DND-41 (cell line): ENCODE measurements at regions not wholly inside any gene's neighbourhood (a gene's known extent, or its start where the extent isn't known, plus 50 kb on each side); places are given as distances from the start of the nearest gene placed in this dataset.
"Not testable (repeated sequence)": the region's sequence is repeated elsewhere in the genome, so short reads cannot be mapped to it uniquely, and the experiment has no call there.

Source experiments
- ATAC-seq: fragments of 200-7000 bp; cut with Tn5 transposase; 3 replicates; pipeline ENCODE4 v1.9.1; 2021; ENCODE audit warnings: low read depth; ENCODE audit not compliant: insufficient read depth
- DNase-seq: peaks from one replicate; pipeline ENCODE4 v3.0.0-alpha.2; 2020
- H2AFZ ChIP-seq: 2 replicates; pipeline ENCODE4 v1.6.0; 2012; ENCODE audit warnings: low read depth, low read length
- H3K27ac ChIP-seq: 2 replicates; pipeline ENCODE4 v1.5.1; 2012; ENCODE audit warnings: low read length, inconsistent platforms
- H3K27me3 ChIP-seq: fragments of 200-600 bp; sonication (generic); 2 replicates; pipeline ENCODE4 v1.6.0; 2012; ENCODE audit warnings: low read length, mild to moderate bottlenecking, inconsistent platforms; ENCODE audit not compliant: insufficient read depth, poor library complexity
- H3K36me3 ChIP-seq: 2 replicates; pipeline ENCODE4 v1.5.1; 2012; ENCODE audit warnings: low read length, inconsistent platforms; ENCODE audit not compliant: insufficient read depth
- H3K4me1 ChIP-seq: 2 replicates; pipeline ENCODE4 v1.5.1; 2012; ENCODE audit warnings: mild to moderate bottlenecking, low read length; ENCODE audit not compliant: insufficient read depth
- H3K4me2 ChIP-seq: 2 replicates; pipeline ENCODE4 v1.6.0; 2012; ENCODE audit warnings: mild to moderate bottlenecking, moderate library complexity, low read length, inconsistent platforms; ENCODE audit not compliant: insufficient read depth
- H3K4me3 ChIP-seq, 2 experiments: fragments of 200-600 bp in 1 of 2; shearing (Covaris generic) in 1 of 2; 2 replicates each; pipeline ENCODE4 v1.5.1; 2012 to 2016; ENCODE audit warnings: inconsistent platforms in 2 of 2, low read length in 2 of 2, mild to moderate bottlenecking in 2 of 2, low read depth in 1 of 2, moderate library complexity in 1 of 2
- H3K79me2 ChIP-seq: 2 replicates; pipeline ENCODE4 v1.6.0; 2012; ENCODE audit warnings: low read length, inconsistent platforms; ENCODE audit not compliant: insufficient read depth
- H3K9ac ChIP-seq: 2 replicates; pipeline ENCODE4 v1.6.0; 2012; ENCODE audit warnings: low read depth, mild to moderate bottlenecking, inconsistent platforms, low read length, moderate library complexity
- H3K9me3 ChIP-seq: 2 replicates; pipeline ENCODE4 v1.5.1; 2012; ENCODE audit warnings: low read length, moderate library complexity, mild to moderate bottlenecking, inconsistent platforms; ENCODE audit not compliant: insufficient read depth, severe bottlenecking
- H4K20me1 ChIP-seq: 2 replicates; pipeline ENCODE4 v1.6.0; 2012; ENCODE audit warnings: low read length; ENCODE audit not compliant: insufficient read depth
- CTCF ChIP-seq: IDR thresholded peaks from 2 replicates; pipeline ENCODE4 v1.5.1; 2012; ENCODE audit warnings: borderline replicate concordance, low read length, moderate library complexity, mild to moderate bottlenecking; ENCODE audit not compliant: poor library complexity, severe bottlenecking; ENCODE audit errors: extremely low read depth
- EZH2 ChIP-seq: IDR thresholded peaks from 3 replicates; pipeline ENCODE4 v1.6.1; 2012; ENCODE audit warnings: borderline replicate concordance, low read depth, mild to moderate bottlenecking, moderate library complexity, low read length, inconsistent platforms; ENCODE audit not compliant: severe bottlenecking

- Histone ChIP-seq H3K27me3 (no peaks in the 10 kb centered on the region), H3K4me3 (no peak overlapping the region), H3K9ac (no peak overlapping the region), H3K79me2 (no peaks in the 10 kb centered on the region), H4K20me1 (no peaks in the 10 kb centered on the region), H3K27ac (no peak overlapping the region), H3K9me3 (no peaks in the 10 kb centered on the region), H2AFZ (no peak overlapping the region), H3K4me2 (no peak overlapping the region), H3K36me3 (no peaks in the 10 kb centered on the region), H3K4me1 (peaks cover 6% of the 10 kb centered on the region; the same call in 1 of the 2 replicates)
- TF ChIP-seq CTCF (no peak), EZH2 (no peak)
- DNase-seq (no peak), ATAC-seq (no peak)
These were observed 162.2 kb downstream of the TENT5A start for GRCh38 chr6:81590314-81590691.

GRCh38 chr6:81589465-81590313 lies 162.8 kb downstream of the TENT5A start:
- H3K9ac ChIP-seq, result no peak overlapping the region
- H3K79me2 ChIP-seq, result no peaks in the 10 kb centered on the region
- H3K27me3 ChIP-seq, result no peaks in the 10 kb centered on the region
- H3K4me2 ChIP-seq, result no peak overlapping the region
- no peak overlapping the region for H2AFZ ChIP-seq
- no peak for DNase-seq
- no peaks in the 10 kb centered on the region for H4K20me1 ChIP-seq
- no peaks in the 10 kb centered on the region for H3K36me3 ChIP-seq
- H3K9me3 ChIP-seq, result no peaks in the 10 kb centered on the region
- no peak for TF ChIP-seq CTCF
- no peak for TF ChIP-seq EZH2
- peaks cover 6% of the 10 kb centered on the region; the same call in 1 of the 2 replicates for H3K4me1 ChIP-seq
- H3K27ac ChIP-seq, result no peak overlapping the region
- H3K4me3 ChIP-seq, result no peak overlapping the region
- ATAC-seq, result no peak

- H3K36me3 ChIP-seq, H3K4me3 ChIP-seq, ATAC-seq, H3K27ac ChIP-seq, H3K4me1 ChIP-seq, H3K9me3 ChIP-seq, H3K27me3 ChIP-seq, H3K9ac ChIP-seq, H3K4me2 ChIP-seq, H2AFZ ChIP-seq, DNase-seq, H3K79me2 ChIP-seq, H4K20me1 ChIP-seq: not testable (repeated sequence)
These were observed 166.8 kb downstream of the TENT5A start for GRCh38 chr6:81585686-81586085.

GRCh38 chr6:81584156-81584555 lies 168.3 kb downstream of the TENT5A start:
- H2AFZ ChIP-seq, H3K4me3 ChIP-seq, DNase-seq, H3K4me2 ChIP-seq, H3K79me2 ChIP-seq, H3K27ac ChIP-seq, H3K27me3 ChIP-seq, H3K9ac ChIP-seq, H3K9me3 ChIP-seq, H4K20me1 ChIP-seq, H3K36me3 ChIP-seq, ATAC-seq, H3K4me1 ChIP-seq: not testable (repeated sequence)
